HL-60 (cell line): ENCODE measurements at regions not wholly inside any gene's neighbourhood (a gene's known extent, or its start where the extent isn't known, plus 50 kb on each side); places are given as distances from the start of the nearest gene placed in this dataset.

Experiments used
- DNase-seq, 2 experiments: peaks; one replicate each; pipeline ENCODE4 v3.0.0-alpha.2; 2010 to 2020; ENCODE audit warnings: low read depth in 1 of 2, low spot score in 1 of 2
- H3K27ac ChIP-seq: fragments of 250-450 bp; sonication (Bioruptor Pico); replicated peaks from 2 replicates; pipeline ENCODE4 v1.5.1; 2020; ENCODE audit warnings: mild to moderate bottlenecking, moderate library complexity
- H3K27me3 ChIP-seq: fragments of 250-450 bp; sonication (Bioruptor Pico); 2 replicates; pipeline ENCODE4 v1.5.1; 2021; ENCODE audit warnings: mild to moderate bottlenecking, moderate library complexity; ENCODE audit not compliant: insufficient read depth, poor library complexity, severe bottlenecking
- H3K4me3 ChIP-seq: replicated peaks from 2 replicates; pipeline ENCODE4 v1.5.1; 2011; ENCODE audit warnings: mild to moderate bottlenecking, control low read depth, low read length; ENCODE audit not compliant: insufficient read depth
- GABPA ChIP-seq: IDR thresholded peaks from 2 replicates; pipeline ENCODE4 v1.6.1; 2012; ENCODE audit warnings: low read depth
- POLR2AphosphoS5 ChIP-seq: IDR thresholded peaks from 2 replicates; pipeline ENCODE4 v1.6.1; 2012; ENCODE audit warnings: low read depth
- SPI1 ChIP-seq: IDR thresholded peaks from 2 replicates; pipeline ENCODE4 v1.6.1; 2012; ENCODE audit warnings: low read depth, mild to moderate bottlenecking, borderline replicate concordance
- TF ChIP-seq, protein P1 (sequence below): IDR thresholded peaks from 2 replicates; pipeline ENCODE4 v1.6.1; 2012; ENCODE audit warnings: low read depth; ENCODE audit not compliant: insufficient replicate concordance
- TF ChIP-seq, protein P2 (sequence below): IDR thresholded peaks from one replicate; pipeline ENCODE4 v1.5.1; 2011; ENCODE audit warnings: low read length, control low read depth, inconsistent platforms; ENCODE audit not compliant: insufficient read depth

DNA sequence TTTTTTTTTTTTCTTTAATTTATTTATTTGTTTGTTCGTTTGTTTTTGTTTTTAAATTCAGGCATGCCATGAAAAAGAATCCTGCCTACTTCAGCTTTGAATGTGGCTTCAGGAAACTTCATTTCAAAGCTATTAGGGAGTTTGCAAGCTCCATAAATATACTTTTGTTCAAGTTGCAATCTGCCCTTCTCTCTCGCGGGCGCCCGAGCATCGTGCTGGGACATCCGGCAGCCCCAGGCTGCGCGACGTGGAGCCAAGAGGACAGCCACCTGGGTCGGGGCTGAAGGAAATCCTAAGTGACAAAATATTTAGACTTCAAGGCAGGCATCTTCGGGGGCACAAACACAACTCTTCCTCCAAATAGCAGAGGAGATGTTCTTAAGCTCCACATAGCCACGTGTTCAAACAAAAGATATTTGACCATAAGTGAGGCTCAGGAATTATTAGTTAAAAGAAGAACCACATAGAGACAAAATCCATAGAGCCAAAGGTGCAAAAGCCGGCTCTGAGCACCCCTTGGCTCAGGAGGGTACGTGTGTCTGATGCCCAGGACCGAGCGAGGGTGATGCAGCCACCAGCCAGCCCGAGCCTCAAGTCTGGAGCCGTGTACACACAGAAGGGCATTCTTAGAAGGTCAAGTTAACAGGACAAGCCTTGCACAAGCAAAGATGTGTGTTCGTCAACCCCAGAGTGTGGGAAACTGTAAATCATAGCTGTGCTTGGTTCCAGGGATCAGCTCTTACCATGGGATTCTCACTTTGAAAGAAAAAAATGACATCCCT is 256.5 kb upstream of the SALL3 start:
- Histone ChIP-seq H3K27me3 (peaks cover 17% of the 10 kb centered on the region), H3K27ac (no peak overlapping the region), H3K4me3 (no peak overlapping the region)
- TF ChIP-seq, protein P1, sequence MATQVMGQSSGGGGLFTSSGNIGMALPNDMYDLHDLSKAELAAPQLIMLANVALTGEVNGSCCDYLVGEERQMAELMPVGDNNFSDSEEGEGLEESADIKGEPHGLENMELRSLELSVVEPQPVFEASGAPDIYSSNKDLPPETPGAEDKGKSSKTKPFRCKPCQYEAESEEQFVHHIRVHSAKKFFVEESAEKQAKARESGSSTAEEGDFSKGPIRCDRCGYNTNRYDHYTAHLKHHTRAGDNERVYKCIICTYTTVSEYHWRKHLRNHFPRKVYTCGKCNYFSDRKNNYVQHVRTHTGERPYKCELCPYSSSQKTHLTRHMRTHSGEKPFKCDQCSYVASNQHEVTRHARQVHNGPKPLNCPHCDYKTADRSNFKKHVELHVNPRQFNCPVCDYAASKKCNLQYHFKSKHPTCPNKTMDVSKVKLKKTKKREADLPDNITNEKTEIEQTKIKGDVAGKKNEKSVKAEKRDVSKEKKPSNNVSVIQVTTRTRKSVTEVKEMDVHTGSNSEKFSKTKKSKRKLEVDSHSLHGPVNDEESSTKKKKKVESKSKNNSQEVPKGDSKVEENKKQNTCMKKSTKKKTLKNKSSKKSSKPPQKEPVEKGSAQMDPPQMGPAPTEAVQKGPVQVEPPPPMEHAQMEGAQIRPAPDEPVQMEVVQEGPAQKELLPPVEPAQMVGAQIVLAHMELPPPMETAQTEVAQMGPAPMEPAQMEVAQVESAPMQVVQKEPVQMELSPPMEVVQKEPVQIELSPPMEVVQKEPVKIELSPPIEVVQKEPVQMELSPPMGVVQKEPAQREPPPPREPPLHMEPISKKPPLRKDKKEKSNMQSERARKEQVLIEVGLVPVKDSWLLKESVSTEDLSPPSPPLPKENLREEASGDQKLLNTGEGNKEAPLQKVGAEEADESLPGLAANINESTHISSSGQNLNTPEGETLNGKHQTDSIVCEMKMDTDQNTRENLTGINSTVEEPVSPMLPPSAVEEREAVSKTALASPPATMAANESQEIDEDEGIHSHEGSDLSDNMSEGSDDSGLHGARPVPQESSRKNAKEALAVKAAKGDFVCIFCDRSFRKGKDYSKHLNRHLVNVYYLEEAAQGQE, result no peak
- TF ChIP-seq GABPA (no peak), POLR2AphosphoS5 (no peak), SPI1 (no peak)
- DNase-seq, result no peak

DNA sequence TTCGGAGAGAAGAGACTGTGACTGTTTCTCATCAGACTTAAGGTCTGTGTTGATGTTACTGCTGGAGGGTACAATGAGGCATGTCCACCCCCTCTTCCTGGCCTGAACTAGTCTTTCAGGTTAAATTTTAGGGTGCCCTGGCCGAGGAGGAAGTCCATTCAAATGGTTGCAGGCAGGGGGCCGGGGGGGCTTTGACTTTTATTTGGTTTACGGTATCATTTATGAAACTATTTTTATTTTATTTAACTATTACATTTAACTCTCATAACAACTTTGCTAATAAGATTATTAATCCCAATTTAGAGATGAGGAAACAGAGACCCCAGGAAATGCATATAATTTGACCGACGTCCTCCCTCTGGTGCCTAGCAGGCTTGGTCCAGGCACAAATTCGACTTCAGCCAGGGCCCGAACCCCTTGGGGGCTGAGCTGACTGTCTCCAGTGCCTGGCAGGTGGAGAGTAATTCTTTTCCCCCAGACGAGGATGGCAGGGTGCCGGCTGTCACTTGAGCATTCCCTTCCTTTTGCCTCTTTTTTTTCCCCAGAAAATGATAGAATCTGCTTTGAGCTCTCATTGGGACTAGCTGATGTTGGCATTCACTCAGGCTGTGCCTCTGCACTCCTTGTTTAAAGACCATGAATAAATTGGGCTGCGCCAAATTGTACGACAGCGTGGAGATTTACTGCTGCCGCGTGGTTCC is 255.3 kb upstream of the SALL3 start:
- H3K27ac ChIP-seq, result no peak overlapping the region
- TF ChIP-seq SPI1 (no peak), POLR2AphosphoS5 (no peak), GABPA (no peak)
- TF ChIP-seq, protein P1, result no peak
- TF ChIP-seq, protein P2, sequence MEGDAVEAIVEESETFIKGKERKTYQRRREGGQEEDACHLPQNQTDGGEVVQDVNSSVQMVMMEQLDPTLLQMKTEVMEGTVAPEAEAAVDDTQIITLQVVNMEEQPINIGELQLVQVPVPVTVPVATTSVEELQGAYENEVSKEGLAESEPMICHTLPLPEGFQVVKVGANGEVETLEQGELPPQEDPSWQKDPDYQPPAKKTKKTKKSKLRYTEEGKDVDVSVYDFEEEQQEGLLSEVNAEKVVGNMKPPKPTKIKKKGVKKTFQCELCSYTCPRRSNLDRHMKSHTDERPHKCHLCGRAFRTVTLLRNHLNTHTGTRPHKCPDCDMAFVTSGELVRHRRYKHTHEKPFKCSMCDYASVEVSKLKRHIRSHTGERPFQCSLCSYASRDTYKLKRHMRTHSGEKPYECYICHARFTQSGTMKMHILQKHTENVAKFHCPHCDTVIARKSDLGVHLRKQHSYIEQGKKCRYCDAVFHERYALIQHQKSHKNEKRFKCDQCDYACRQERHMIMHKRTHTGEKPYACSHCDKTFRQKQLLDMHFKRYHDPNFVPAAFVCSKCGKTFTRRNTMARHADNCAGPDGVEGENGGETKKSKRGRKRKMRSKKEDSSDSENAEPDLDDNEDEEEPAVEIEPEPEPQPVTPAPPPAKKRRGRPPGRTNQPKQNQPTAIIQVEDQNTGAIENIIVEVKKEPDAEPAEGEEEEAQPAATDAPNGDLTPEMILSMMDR, result no peak
- no peak for DNase-seq
- H3K4me3 ChIP-seq, result no peak overlapping the region
- peaks cover 17% of the 10 kb centered on the region for H3K27me3 ChIP-seq

DNA sequence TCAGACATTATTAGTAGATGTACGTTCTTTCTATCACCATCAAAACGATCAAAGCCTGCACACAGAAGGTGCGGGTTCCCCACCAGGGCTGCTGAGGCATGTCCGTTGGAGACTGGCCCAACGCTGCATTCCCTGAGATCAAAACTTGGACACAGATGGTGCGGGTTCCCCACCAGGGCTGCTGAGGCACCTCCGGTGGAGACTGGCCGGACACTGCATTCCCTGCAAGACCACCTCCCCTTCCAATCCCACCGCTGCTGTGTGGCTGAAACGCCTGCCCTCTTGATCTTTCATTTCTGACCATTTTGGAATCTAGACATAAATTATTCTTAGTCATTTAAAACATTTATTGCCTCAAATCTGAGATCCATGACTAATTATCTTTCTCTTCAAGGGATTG is 254.2 kb upstream of the SALL3 start:
- H3K27me3 ChIP-seq, result peaks cover 19% of the 10 kb centered on the region
- H3K27ac ChIP-seq, result no peak overlapping the region
- H3K4me3 ChIP-seq, result no peak overlapping the region
- TF ChIP-seq, protein P1, result no peak
- TF ChIP-seq, protein P2, result no peak
- TF ChIP-seq GABPA, result no peak
- no peak for DNase-seq
